Fibroblast of skin of back (primary cell): ENCODE measurements at regions not wholly inside any gene's neighbourhood (a gene's known extent, or its start where the extent isn't known, plus 50 kb on each side); places are given as distances from the start of the nearest gene placed in this dataset.

Experiments used
- DNase-seq: peaks from one replicate; pipeline ENCODE4 v3.0.0-alpha.2; 2013

DNA sequence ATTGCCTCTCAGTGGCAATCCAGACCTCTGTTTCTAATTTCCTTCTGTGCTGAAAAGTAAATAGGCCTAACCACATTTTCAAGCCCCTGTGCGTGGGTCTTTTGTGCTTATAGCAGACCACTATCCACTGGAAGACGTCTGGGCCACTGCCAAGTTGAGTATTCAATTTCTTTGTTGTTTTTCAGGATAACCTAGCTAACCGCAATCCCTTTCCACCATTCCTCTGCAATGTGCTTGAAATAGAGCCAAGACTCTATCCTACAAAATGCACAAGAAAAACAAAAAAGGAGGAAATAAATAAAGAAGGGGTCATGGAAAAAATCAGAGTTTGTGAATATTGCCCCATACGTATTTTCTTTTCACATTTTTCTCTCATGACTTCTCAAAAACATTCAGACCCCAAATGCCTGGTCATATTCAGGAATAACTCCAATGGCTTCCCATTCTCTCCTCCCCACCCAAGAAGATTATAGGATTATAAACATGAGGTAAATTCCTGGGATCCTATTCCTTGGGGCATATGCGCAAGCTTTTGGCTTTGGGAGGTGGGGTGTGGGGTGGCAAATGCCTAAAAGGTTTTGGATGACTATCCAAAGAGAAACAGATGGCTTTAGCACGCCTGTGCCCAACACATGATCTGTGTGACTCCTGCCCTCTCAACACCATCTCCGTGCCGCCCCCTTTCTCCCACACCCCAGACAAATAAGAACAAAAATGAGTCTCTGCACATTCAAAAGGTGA lies 217.9 kb upstream of the THBS1 start:
- peak; percentile 100 for DNase-seq

DNA sequence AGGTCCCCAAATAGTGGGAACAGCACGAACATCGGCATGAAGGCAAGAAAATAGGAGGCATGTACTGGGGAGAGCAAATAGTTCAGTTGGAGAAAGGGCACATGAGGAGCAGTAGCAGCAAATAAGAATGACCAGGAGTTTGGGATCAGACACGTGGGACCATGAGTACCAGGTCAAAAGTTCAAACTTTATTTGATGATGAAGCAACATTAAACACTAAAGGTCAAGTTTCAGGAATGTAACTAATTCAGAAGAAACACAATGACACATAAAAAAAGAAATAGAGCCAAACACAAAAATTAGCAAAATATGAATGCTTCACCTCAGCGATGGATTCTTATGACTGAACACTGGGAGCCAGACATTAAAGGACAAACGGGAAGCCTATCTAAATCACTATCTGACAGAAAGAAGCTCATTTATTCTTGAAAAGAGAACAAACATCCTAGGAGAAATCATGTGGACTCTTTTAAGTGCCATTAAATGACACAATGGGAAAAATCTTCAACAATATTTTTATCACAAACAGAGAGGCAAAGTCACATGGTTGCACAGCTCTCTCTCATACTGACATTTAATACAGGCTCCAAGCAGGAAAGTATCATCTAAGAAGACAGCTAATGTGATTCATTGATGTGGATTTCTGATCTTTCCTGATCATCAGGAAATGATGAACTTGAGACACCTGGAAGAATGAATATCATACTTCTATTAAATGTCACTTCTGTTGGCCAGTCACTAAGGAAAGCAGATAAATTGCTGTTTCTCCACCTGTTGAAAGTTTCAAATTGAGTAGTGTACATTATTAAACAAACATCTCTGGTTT lies 216.9 kb upstream of the THBS1 start:
- peak; percentile 75 for DNase-seq

DNA sequence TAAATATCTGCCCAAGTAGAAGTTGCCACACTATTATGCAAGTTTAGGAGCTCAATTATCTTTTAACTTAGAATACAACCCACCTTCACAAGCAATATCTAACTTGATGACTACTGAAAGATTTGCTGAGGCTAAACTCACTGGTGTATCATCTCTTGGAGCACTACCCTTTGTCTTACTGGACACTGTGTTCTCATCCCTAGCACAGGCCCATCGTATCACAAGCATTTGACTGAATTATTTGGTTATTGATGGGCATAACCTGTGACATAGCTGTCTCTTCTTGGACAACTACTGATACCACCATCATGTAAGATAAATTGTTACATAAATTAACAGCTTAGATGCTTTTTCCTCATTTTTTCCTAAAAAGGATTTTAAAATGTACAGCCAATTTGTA lies 216.2 kb upstream of the THBS1 start:
- no peak for DNase-seq

DNA sequence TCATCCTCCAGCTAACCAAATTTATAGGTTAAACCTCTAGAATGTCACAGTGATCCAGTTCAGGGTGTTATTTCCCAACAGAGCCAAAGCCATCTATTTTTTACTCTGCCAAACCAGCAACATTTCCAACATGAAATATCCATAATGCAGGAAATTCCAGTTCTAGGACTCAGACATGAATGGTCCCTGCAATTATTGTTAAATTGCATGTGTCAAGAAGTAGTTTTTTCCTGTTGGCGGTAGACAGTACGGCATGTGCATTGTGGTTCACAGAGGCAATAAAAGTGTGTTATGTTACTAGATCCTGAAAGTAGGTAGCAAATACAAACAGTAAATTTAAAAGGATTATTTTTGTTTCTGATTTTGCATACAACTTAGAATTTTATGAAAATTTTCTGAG lies 215.7 kb upstream of the THBS1 start:
- DNase-seq, result peak; percentile 79

DNA sequence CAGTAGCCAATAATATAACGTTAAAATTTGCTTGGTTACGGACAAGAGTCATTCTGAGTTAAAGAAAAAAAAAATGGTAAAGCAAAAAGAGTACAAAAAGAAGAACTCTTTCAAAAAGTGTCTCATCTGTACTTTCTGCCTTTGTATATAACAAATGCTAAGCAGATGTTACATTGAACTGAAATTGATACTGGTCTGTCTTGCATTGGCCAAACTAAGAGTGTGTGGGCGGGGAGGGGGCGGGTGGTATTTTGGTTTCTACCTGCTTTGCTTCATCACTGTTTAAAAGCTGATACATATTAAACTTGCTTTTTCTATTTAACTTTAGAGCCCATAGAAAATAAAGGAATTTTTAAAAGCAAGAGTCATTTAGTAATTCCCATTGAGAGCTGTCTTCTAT lies 215.0 kb upstream of the THBS1 start:
- no peak for DNase-seq

DNA sequence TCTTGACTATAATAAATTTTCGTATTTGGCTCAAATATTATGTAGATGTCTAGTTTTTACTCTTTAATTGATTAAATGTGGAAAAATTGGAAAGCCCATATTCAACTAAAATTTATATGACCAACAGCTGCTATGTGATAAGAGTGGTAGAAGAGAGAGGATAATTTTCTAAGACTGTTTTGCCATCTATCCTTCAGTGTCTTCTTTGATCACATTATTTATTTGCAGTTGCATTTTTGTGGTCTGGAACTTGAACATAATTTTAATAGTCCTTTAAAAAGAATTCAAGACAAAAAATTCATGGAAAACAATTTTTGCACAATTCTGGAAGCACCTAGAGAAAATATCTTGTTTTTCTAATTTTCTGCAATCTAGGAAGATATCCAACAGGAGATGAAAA lies 213.3 kb upstream of the THBS1 start:
- no peak for DNase-seq

DNA sequence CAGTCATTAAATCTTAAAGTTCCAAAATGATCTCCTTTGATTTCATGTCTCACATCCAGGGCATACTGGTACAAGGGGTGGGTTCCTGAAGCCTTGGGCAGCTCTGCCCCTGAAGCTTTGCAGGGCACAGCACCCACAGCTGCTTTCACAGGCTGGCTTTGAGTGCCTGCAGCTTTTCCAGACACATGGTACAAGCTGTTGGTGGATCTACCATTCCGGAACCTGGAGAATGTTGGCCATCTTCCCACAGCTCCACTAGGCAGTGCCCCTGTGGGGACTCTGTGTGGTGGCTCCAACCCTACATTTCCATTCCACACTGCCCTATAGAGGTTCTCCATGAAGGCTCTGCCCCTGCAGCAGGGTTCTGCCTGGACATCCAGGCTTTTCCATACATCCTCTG lies 211.1 kb upstream of the THBS1 start:
- no peak for DNase-seq

DNA sequence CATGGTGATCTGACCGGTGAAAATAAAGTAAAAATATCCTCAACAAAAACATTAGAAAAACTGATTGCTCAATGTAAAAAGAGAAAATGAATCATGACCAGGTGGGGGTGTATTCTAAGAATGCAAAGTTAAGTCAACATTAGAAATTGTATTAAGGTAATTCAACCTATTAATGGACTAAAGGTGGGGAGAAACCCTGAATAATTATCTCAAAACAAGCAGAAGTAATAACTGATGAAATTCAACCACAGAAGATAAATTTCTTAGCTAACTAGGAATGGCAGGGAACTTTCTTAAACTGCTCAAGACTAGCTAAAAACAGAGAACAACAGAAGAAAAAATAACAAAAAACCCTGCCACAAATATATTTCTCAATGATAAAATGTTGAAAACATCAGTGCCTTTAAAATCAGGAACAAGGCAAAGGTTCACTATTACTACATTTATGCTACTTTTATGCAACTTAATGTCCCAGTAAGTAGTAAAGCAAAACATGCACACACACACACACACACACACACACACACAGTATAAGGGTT lies 204.4 kb upstream of the THBS1 start:
- no peak for DNase-seq

DNA sequence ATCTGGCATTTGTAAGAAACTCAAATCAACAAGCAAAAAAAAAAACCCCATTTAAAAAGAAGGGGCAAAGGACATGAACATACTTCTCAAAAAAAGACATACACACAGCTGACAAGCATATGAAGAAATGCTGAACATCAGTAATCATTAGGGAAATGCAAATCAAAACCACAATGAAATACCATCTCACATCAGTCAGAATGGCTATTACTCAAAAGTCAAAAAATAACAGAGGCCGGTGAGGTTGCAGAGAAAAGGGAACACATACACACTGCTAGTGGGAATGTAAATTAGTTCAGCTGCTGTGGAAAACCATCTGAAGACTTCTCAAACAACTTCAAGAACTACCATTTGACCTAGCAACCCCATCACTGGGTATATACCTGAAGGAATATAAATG lies 199.4 kb upstream of the THBS1 start:
- DNase-seq, result peak; percentile 77

DNA sequence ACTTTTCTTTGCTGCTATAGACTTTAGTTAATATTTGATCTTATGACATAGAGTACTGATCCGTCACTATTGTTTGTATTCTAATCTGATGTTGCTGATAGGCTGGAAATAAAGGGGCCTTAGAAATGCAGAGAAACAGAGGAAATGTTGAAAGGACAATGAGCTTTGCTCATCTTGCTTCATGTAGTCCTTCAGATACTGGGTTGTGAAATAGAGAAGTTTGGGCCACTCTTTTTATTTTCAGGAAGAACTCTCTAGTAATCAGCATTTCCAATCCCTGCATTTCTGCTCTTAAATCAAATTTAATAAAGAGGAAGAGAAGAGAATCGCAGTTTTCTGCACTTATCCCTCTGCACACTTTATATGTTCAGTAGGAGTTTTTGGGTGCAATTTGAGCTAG lies 192.8 kb upstream of the THBS1 start:
- DNase-seq, result no peak

DNA sequence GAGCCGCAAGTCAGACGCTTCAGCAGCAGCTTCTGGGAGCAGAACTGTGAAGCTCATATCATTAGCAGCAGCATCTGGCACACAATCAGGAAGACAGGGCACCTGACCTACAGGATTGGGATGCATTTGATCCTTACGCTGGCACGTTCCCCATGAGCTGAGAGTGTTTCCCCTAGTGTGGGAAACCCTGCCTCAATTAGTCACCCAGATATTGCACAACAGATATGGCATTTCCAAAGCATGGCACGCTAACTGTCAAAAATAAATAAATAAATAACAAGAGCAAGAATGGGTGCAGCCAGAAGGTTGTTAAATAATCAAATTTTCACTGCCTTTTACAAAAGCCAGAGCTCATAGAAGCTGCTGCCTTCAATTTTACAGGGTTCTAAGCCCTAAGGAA lies 189.6 kb upstream of the THBS1 start:
- no peak for DNase-seq

DNA sequence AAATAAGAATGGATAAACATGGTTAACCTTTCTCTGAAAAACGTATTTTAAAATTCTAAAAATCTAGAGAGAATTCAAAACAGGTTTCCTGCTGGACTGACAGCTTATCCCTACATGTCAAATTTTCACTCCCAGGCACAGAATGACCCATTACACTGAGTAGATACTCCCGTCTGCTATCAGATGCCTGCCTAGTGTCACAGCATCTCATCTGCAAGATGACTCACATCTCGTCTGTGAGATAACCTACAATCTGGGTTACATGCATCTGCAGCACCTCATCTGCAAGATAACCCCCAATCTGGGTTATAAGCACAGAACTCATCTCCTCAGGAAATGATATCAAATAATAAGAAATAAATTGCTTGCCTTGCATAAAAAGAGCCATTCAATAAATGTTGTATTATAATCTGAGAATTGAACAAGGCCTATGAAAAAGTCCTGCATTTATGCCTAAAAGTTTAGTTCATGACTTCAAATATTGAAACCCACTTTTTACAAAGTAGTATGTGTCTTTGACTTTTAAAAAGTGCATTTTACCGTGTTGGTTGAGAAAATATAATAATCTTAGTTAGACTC lies 188.3 kb upstream of the THBS1 start:
- no peak for DNase-seq

DNA sequence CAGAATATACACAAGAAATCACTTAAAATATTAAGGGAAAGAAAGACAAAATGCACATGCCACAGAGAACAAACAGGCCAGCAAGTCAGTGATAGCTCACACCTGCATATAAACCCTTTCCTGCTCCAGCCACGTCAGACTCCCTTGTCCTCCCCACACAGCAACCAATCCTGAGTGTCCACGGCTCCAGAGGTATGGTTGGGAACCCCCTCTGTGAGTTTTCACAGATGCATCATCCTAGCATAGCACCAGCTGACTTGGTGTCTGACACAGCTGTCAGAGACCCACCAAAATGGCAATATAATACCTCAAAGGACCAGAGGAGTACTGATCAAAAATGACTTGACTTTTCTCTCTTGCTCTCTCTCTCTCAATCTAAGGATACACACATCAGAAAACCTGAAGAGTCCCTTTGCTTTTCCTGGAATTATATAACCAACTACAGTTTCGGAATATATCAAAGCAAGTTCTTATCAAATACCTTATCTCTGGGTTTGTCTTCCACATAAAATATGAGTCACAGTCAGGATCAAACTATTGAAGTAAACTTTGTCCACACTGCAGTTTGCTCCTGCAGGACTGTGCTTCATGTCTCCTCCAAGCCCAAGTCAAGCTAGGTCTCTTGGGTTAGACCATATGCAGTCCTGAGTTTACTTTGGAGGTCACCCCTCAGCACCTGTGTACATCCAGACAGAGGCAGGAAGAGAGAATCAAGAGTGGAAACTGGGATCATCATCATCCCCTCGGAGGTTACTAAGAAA lies 187.1 kb upstream of the THBS1 start:
- no peak for DNase-seq

DNA sequence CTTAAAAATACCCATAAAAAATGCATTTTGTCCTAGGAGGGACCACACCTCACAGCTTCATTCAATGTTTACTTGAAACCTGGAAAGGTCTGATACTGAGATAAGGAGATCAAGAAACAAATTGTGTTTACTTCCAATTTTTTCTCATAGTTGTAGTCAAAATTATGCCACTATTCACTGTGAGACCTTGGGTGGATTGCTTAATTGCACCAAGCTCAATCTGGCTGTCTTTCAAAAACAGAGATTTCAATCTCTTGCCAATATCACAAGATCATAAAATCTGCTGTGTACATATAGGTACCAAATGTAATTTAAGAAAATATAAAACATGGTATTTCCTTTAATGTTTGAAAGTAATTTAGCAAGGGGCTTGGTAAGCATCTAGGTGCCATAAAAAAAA lies 186.4 kb upstream of the THBS1 start:
- DNase-seq, result no peak

DNA sequence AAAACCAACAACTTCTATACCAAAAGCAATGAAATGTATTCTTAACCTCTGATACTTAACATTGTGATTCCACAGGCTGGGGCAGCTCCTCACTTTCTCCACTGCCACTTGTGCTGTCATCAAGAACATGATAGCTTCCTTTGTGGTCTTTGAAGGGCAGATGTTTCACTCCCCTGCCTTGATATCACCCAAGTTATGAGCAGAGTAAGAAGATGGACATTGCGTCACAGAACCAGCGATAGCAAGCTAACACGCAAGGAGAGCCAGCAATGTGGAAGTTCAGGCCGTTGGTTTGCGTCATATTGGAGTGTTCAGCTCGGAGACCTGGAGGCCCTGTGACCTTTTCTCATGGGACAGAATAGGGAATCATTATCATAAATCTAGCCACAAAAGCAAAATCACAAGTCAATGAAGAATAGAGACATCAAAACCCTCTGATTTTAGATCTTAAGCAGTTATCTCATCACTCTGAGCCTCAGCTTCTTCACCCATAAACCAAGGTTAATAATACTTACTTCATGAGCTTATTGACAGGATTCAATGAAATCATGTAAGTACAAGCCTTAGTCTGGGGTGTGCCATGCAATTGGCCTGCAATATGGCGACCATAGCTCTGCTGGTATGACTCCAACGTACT lies 183.8 kb upstream of the THBS1 start:
- no peak for DNase-seq

DNA sequence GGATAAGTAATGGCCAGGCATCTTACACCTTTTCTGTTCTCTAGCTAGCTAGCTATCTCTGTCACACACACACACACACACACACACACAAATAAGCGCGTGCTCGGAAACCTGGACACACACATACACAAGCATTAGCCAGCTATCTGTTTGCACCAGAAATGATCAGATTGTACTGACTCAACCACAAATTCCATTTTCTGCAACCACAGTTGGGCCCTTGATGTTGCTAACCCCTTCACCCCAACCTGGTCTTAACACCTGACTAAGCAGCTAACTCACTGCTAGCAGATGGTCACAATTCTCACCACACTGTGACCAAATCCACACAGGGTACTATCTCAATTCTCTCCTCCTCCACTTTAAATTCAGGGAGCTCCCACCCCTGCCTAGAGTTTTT lies 183.0 kb upstream of the THBS1 start:
- no peak for DNase-seq

DNA sequence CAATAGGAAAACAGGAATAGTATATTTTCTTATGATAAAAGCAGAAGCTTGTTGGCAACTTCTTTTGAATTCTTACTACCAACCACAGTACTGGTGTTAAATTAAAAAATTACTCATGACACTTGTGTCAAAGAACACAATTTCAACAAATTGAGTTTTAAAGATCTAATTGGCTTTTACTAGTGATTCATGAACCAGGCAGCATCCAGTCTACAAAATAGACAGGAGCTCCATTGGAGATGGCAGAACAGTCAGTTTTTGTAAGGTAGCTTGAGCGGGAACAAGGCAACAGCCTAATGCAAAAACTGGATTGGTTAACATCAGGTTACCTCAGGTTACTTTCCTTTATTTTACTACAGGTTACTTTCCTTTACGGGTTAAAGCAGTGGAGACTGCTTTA lies 181.3 kb upstream of the THBS1 start:
- DNase-seq, result no peak

DNA sequence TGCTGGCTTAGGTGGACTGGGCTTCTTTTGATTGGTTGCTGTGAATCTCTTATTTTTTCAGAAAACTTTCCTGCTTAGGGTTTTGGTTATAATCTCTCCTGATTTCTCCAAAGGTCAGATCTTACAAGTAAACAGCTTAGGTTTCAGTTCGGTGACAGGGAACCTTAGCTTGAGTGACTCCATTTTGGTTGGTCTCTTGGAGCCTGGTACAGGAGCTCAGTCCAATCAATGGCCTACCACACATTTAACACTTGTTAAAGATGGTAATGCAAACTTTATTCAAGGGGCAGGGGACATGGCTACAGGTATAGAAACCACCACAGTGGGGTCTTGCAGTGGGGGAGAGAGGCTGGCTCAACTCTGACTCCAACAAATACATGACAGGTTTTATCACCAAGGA lies 180.9 kb upstream of the THBS1 start:
- DNase-seq, result no peak

DNA sequence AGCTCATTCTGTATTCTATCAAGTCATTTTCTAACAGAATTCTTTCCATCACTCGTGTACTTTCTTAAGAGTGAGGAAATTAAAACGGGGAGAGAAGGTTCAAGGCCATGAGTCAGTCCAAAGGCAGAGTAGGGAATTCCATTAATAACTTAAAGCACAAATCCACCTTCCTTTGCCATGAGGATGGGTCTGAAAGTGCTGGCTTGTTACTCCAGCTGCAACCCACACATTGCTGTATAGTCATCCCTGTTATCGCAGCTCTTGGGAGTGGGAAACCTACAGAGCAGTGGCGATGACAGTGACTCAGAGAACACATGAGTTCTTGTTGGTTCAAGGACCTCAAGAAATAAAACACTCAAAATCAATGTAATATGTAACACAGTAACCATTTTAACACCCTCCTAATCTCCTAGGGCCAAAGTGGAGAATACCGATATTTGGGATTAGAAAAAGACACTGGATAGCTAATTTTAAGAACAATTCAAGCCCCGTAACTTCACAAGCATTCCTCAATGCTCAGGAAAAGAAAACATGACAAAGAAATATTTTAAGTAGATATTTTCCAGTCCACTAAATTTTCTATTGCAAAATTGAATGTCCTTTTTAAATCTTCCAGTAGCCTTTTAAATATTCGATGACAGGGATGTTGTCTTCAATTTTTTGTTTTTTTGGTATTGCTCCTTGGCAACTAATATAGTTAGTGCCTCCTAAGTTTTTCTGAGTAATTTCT lies 179.9 kb upstream of the THBS1 start:
- peak; percentile 63 for DNase-seq

DNA sequence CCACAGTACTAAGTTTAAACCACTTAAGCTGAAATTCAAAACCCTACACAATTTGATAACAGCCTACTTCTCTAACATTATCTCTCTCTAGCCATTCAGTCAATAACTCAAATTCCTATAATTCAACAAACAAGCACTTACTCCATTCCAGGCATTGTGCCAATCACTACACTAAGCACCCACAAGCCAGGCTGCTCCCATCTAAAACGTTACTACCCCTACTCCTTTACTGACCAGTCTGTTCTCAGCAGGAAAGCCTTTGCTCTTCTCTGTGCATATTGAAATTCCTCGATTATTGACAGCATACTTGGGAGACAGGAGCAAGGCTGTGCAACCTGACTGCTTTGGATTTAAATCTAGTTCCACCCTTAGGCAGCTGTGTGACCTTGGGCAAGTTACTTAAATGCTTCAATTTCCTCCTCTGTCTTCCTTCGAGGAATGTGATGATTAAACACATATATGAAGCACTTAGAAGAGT lies 177.2 kb upstream of the THBS1 start:
- peak; percentile 77 for DNase-seq

DNA sequence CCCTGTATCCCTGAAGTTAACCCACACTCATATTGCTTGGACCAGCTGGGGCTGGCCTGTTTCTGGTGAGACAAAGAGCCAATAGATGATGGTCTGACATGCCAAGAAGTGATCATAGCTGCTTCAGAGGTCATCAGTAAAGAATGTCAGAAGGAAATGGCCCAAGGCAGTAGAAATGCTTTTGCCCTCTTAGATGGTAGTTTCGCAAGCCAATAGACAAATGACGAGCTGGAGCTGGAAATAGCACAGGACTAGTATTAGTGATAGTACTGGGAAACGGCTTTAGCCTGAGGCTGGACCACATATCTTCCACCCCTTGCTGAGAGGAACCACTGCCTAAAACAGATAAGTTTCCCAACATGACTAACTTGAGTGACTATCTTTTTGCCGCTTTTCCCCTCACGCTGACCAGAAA lies 176.1 kb upstream of the THBS1 start:
- DNase-seq, result peak; percentile 95
